ENCODE measurements at regions not wholly inside any gene's neighbourhood (a gene's known extent, or its start where the extent isn't known, plus 50 kb on each side); places are given as distances from the start of the nearest gene placed in this dataset.
"Not testable (repeated sequence)": the region's sequence is repeated elsewhere in the genome, so short reads cannot be mapped to it uniquely, and the experiment has no call there.

DNA sequence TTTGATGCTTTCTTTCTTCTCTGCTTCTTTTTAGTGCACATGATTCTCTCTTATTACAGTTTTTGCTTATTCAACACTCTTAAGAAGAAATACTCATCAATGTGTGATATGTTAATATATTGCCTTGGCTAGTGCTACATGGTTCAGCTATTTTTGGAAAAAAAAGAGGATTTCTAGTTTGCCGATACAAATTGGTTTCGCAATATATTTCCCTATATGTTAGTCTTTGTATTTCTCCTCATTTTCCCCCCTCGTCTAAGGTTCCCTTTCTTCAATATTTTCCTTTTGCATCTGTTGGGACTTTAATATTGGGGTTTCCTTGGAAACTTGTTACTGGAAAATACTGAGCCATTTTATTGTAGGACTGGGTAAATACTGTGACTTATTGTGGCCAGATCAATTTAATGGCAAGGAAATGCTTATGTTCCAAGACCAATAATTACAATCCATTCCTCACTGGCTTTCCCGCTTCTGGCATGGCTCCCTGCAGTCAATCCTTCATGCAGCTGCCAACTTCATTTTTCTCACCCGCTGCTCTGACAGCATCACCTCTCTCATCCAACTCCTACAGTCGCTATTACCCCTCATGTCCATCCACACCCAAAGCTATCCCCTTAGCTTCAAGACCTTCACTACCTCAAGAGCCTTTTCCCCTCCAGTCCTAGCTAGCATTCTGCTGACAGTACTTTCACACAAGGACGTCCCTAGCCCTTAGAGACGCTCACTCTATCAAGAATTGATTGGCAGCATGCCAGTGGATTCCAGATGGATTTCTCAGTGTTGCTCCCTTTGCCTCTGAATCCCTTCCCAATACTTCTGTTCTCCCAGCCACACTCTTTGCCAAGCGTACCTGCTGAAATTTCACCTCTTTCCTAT is 280.1 kb upstream of the TMTC4 start:
- H3K27ac ChIP-seq, result no peak overlapping the region
- TF ChIP-seq ZFX (IDR thresholded peaks at IDR 0.05), result no peak
- TF ChIP-seq, protein P1, sequence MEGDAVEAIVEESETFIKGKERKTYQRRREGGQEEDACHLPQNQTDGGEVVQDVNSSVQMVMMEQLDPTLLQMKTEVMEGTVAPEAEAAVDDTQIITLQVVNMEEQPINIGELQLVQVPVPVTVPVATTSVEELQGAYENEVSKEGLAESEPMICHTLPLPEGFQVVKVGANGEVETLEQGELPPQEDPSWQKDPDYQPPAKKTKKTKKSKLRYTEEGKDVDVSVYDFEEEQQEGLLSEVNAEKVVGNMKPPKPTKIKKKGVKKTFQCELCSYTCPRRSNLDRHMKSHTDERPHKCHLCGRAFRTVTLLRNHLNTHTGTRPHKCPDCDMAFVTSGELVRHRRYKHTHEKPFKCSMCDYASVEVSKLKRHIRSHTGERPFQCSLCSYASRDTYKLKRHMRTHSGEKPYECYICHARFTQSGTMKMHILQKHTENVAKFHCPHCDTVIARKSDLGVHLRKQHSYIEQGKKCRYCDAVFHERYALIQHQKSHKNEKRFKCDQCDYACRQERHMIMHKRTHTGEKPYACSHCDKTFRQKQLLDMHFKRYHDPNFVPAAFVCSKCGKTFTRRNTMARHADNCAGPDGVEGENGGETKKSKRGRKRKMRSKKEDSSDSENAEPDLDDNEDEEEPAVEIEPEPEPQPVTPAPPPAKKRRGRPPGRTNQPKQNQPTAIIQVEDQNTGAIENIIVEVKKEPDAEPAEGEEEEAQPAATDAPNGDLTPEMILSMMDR (conservative IDR thresholded peaks at IDR 0.05), result no peak

DNA sequence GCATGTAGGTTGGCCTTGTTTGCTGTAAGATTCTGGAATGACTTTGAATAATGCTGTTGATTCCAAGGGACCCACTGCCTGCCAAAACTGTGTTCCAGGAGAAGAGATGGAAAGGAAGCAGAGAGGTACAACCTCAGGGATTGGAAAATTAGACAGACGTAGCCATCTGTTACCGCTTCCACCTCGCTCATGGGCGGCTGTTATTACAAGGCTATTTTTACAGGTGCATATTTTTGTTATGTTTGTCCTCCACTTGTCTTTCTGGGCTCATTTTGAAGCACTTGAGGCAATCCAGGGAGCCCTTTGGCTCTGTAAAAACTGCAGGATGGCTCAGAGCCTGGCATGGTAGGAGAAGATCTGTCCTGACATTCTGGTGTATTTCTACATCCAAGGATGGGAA is 276.4 kb upstream of the TMTC4 start:
- no peak for TF ChIP-seq ZFX (IDR thresholded peaks at IDR 0.05)
- TF ChIP-seq, protein P1 (conservative IDR thresholded peaks at IDR 0.05), result no peak
- H3K27ac ChIP-seq, result no peak overlapping the region

- H3K27ac ChIP-seq, result not testable (repeated sequence)
These were observed 274.3 kb upstream of the TMTC4 start for GRCh38 chr13:100948937-100949336.

DNA sequence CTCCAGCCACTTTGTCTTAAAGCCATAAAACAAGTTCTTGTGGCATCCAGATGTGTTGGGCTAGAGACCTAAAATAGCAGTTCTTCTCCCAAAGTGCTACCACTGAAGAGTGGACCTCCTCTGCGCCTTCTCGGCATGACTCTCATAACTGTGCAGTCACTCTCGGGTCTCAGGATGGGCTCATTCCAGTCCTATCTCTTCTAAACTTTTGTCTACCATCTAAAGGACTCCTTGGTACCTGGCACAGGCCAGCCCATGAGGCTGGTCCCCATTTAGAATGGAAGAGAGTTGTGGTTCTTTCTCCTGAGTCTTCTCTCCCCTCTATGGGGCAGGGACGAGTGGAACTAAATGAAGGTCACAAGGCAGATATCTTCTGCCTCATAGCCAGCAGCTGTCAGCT is 272.0 kb upstream of the TMTC4 start:
- no peak overlapping the region for H3K27ac ChIP-seq
- no peak for TF ChIP-seq ZFX (IDR thresholded peaks at IDR 0.05)
- TF ChIP-seq, protein P1 (conservative IDR thresholded peaks at IDR 0.05), result no peak

- TF ChIP-seq, protein P1 (conservative IDR thresholded peaks at IDR 0.05), result no peak
- no peak for TF ChIP-seq ZFX (IDR thresholded peaks at IDR 0.05)
These were observed 270.3 kb upstream of the TMTC4 start for GRCh38 chr13:100944791-100945345.

DNA sequence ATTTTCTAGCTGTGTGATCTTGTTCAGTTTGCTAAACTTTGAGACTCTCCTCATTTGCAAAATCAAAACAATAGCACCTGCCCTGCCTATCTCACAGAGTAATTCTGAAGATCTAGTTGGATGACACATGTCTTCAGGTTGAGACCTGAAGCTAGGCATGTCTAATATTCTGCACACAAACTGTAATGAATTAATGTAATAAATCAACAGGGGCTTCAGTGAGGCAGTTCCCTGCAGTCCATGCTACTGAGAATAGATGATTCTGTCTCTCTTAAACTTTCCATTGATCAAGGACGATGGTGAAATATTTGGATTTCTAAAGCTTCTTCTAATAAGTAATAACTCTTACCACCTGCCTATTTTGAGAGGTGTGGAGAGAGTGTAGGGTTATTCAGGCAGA is 268.1 kb upstream of the TMTC4 start:
- TF ChIP-seq ZFX (IDR thresholded peaks at IDR 0.05), result no peak
- TF ChIP-seq, protein P1 (conservative IDR thresholded peaks at IDR 0.05), result no peak
- H3K27ac ChIP-seq, result no peak overlapping the region

More at GRCh38 chr13:100944791-100945345, 270.3 kb upstream of the TMTC4 start:
- no peak overlapping the region for H3K27ac ChIP-seq

GRCh38 chr13:100941377-100942368 is 267.1 kb upstream of the TMTC4 start:
- H3K27ac ChIP-seq, result no peak overlapping the region
- TF ChIP-seq, protein P1 (conservative IDR thresholded peaks at IDR 0.05), result no peak
- no peak for TF ChIP-seq ZFX (IDR thresholded peaks at IDR 0.05)
